Panc1 (cell line): ENCODE measurements at regions not wholly inside any gene's neighbourhood (a gene's known extent, or its start where the extent isn't known, plus 50 kb on each side); places are given as distances from the start of the nearest gene placed in this dataset.

ENCODE experiments used
- ATAC-seq: fragments of 200-7000 bp; cut with Tn5 transposase; 2 replicates; pipeline ENCODE4 v1.9.1; 2020; ENCODE audit warnings: mild to moderate bottlenecking, moderate library complexity
- BruUV-seq: library from RNA; stranded (reverse); fragments of 400-500 nt; replicated peaks from 2 replicates; lab custom pipeline; 2021; lab: Mats Ljungman, UMichigan
- CTCF ChIA-PET: fragments of 300-600 bp; sonication (Branson Sonifier 250); formaldehyde crosslinking; loops from one replicate; lab custom pipeline; 2022; ENCODE audit warnings: antibody characterized with exemption; lab: Charles Lee
- POLR2A ChIA-PET: fragments of 300-600 bp; sonication (Branson Sonifier 250); formaldehyde crosslinking; loops from one replicate; lab custom pipeline; 2022; ENCODE audit warnings: antibody characterized with exemption; lab: Charles Lee
- DNase-seq: peaks from one replicate; pipeline ENCODE4 v3.0.0-alpha.2; 2010; ENCODE audit warnings: low read depth, low spot score
- H3K27ac ChIP-seq: 2 replicates; pipeline ENCODE4 v1.5.1; 2011; ENCODE audit warnings: mild to moderate bottlenecking, low read length, inconsistent platforms
- H3K27me3 ChIP-seq: fragments of 200-500 bp; sonication (Bioruptor generic); 2 replicates; pipeline ENCODE4 v1.6.0; 2014; ENCODE audit warnings: low read length, inconsistent platforms; ENCODE audit not compliant: control insufficient read depth, insufficient read depth
- H3K36me3 ChIP-seq: fragments of 200-500 bp; sonication (Bioruptor generic); 2 replicates; pipeline ENCODE4 v1.5.1; 2014; ENCODE audit warnings: inconsistent platforms, mild to moderate bottlenecking, low read length, moderate library complexity; ENCODE audit not compliant: control insufficient read depth, insufficient read depth
- H3K4me1 ChIP-seq: 2 replicates; pipeline ENCODE4 v1.5.1; 2011; ENCODE audit warnings: inconsistent platforms, mild to moderate bottlenecking, low read length, moderate library complexity; ENCODE audit not compliant: control insufficient read depth, insufficient read depth
- H3K4me3 ChIP-seq, 2 experiments: 2 replicates each; pipeline ENCODE4 v1.5.1; 2011 to 2012; ENCODE audit warnings: low read depth in 2 of 2, low read length in 2 of 2, mild to moderate bottlenecking in 2 of 2, inconsistent platforms in 1 of 2, moderate library complexity in 1 of 2
- H3K9me3 ChIP-seq: fragments of 200-500 bp; sonication (Bioruptor generic); 2 replicates; pipeline ENCODE4 v1.5.1; 2014; ENCODE audit warnings: low read depth, mild to moderate bottlenecking, inconsistent platforms, low read length, moderate library complexity; ENCODE audit not compliant: control insufficient read depth, insufficient read depth
- POLR2AphosphoS5 ChIP-seq: IDR thresholded peaks from 2 replicates; pipeline ENCODE4 v1.6.1; 2012; ENCODE audit warnings: mild to moderate bottlenecking, low read depth, low read length, moderate library complexity
- SIN3A ChIP-seq: IDR thresholded peaks from 2 replicates; pipeline ENCODE4 v1.6.1; 2012; ENCODE audit warnings: low read depth, mild to moderate bottlenecking, low read length, moderate library complexity, borderline replicate concordance; ENCODE audit not compliant: insufficient read depth
- TCF7L2 ChIP-seq: IDR thresholded peaks from 2 replicates; pipeline ENCODE4 v1.6.1; 2011; ENCODE audit warnings: mild to moderate bottlenecking, low read depth, low read length, inconsistent platforms
- in situ Hi-C: cut with HindIII; loops from 2 replicates; pipeline ENCODE4 v1.10.0; 2016; ENCODE audit warnings: low sequenced_read_pairs, low pct_unique_long_range_greater_than_20kb
- intact Hi-C: fragments of 100-400 bp; cut with micrococcal nuclease; formaldehyde crosslinking; loops from one replicate; pipeline ENCODE4 v1.10.0; 2022; ENCODE audit not compliant: unreplicated experiment
- TF ChIP-seq, protein P1 (sequence below), 2 experiments: IDR thresholded peaks; 2 replicates each; pipeline ENCODE4 v1.6.1; 2011 to 2012; ENCODE audit warnings: low read depth in 2 of 2, control low read depth in 1 of 2, low read length in 1 of 2, mild to moderate bottlenecking in 1 of 2, moderate library complexity in 1 of 2; ENCODE audit not compliant: insufficient read depth in 1 of 2
- TF ChIP-seq, protein P2 (sequence below): fragments of 450-650 bp; IDR thresholded peaks from 2 replicates; pipeline ENCODE4 v1.5.1; 2017; ENCODE audit warnings: mild to moderate bottlenecking

DNA sequence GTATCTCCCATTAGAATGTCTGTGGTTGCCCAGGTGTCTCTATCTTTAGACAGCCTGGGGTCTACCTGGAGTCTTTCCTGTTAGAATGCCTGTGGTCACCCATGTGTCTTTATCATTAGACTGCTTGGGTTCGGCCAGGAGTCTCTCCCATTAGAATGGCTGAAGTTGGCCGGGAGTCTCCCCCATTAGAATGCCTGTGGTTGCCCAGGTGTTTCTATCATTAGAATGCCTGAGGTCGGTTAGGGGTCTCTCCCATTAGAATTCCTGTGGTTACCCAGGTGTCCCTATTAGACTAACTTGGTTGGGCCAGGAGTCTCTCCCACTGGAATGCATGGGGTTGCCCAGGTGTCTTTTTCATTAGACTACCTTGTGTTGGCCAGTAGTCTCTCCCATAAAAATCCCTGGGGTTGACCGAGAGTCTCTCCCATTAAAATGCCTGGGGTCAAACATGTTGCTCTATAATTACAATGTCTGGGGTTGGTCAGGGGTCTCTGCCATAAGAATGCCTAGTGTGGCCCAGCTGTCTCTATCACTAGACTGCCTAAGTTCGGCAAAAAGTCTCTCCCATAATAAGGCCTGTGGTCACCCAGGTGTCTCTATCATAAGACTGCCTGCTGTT lies 1448.7 kb downstream of the UQCRFS1 start:
- no peak for ATAC-seq
- Histone ChIP-seq H3K9me3 (no peaks in the 10 kb centered on the region), H3K36me3 (no peaks in the 10 kb centered on the region), H3K27me3 (no peaks in the 10 kb centered on the region), H3K27ac (no peak overlapping the region), H3K4me1 (no peaks in the 10 kb centered on the region), H3K4me3 (no peak overlapping the region)
- BruUV-seq, result no TSS peak
- in situ Hi-C loops, result no loop called here
- DNase-seq, result no peak
- TF ChIP-seq, protein P1, sequence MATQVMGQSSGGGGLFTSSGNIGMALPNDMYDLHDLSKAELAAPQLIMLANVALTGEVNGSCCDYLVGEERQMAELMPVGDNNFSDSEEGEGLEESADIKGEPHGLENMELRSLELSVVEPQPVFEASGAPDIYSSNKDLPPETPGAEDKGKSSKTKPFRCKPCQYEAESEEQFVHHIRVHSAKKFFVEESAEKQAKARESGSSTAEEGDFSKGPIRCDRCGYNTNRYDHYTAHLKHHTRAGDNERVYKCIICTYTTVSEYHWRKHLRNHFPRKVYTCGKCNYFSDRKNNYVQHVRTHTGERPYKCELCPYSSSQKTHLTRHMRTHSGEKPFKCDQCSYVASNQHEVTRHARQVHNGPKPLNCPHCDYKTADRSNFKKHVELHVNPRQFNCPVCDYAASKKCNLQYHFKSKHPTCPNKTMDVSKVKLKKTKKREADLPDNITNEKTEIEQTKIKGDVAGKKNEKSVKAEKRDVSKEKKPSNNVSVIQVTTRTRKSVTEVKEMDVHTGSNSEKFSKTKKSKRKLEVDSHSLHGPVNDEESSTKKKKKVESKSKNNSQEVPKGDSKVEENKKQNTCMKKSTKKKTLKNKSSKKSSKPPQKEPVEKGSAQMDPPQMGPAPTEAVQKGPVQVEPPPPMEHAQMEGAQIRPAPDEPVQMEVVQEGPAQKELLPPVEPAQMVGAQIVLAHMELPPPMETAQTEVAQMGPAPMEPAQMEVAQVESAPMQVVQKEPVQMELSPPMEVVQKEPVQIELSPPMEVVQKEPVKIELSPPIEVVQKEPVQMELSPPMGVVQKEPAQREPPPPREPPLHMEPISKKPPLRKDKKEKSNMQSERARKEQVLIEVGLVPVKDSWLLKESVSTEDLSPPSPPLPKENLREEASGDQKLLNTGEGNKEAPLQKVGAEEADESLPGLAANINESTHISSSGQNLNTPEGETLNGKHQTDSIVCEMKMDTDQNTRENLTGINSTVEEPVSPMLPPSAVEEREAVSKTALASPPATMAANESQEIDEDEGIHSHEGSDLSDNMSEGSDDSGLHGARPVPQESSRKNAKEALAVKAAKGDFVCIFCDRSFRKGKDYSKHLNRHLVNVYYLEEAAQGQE (IDR thresholded peaks at IDR 0.05; ENCODE audit: insufficient read depth in 1 of 2, low read depth in 2 of 2, low read length in 1 of 2), result no peak
- TF ChIP-seq SIN3A (no peak), TCF7L2 (no peak), POLR2AphosphoS5 (no peak)
- TF ChIP-seq, protein P2, sequence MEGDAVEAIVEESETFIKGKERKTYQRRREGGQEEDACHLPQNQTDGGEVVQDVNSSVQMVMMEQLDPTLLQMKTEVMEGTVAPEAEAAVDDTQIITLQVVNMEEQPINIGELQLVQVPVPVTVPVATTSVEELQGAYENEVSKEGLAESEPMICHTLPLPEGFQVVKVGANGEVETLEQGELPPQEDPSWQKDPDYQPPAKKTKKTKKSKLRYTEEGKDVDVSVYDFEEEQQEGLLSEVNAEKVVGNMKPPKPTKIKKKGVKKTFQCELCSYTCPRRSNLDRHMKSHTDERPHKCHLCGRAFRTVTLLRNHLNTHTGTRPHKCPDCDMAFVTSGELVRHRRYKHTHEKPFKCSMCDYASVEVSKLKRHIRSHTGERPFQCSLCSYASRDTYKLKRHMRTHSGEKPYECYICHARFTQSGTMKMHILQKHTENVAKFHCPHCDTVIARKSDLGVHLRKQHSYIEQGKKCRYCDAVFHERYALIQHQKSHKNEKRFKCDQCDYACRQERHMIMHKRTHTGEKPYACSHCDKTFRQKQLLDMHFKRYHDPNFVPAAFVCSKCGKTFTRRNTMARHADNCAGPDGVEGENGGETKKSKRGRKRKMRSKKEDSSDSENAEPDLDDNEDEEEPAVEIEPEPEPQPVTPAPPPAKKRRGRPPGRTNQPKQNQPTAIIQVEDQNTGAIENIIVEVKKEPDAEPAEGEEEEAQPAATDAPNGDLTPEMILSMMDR, result no peak
- ChIA-PET POLR2A (no interaction called here), CTCF (interaction anchor here (0.6 kb wide), 1 partner anchor 123 kb away, joined by 8 read pairs; no protein-coding TSS in a partner anchor)
- intact Hi-C loops, result no loop called here

DNA sequence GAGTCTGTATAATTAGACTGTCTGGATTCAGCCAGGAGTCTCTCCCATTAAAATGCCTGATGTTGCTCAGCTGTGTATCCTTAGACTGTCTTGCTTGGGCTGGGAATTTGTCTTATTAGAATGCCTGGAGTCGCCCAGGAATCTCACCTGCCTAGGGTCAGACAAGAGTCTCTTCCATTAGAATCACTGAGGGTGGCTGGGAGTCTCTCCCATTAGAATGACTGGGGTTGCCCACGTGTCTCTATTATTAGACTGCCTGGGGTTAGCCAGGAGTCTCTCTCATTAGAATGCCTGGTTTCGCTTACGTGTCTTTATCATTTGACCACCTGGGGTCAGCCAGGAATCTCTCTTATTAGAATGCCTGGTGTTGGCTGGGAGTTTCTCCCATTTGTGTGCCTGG lies 1450.0 kb downstream of the UQCRFS1 start:
- Histone ChIP-seq H3K9me3 (no peaks in the 10 kb centered on the region), H3K27ac (no peak overlapping the region)

More for the DNA sequence above, 1450.0 kb downstream of the UQCRFS1 start:
- TF ChIP-seq POLR2AphosphoS5 (no peak; the same call in 1 of the 2 replicates), TCF7L2 (no peak), SIN3A (no peak)
- TF ChIP-seq, protein P1 (IDR thresholded peaks at IDR 0.05; ENCODE audit: insufficient read depth in 1 of 2, low read depth in 2 of 2, low read length in 1 of 2), result no peak
- TF ChIP-seq, protein P2, result no peak
- ATAC-seq, result no peak
- intact Hi-C loops (no loop called here), in situ Hi-C loops (no loop called here)
- no peak for DNase-seq
- Histone ChIP-seq H3K36me3 (no peaks in the 10 kb centered on the region), H3K4me1 (no peaks in the 10 kb centered on the region), H3K4me3 (no peak overlapping the region), H3K27me3 (no peaks in the 10 kb centered on the region)
- ChIA-PET CTCF (no interaction called here), POLR2A (no interaction called here)
- BruUV-seq, result no TSS peak
